T-helper 2 cell treated with Interferon-gamma antibody and Interleukin-4, amounts not matched to agents 100 ng/mL and 5 ng/mL, for 36 hours (primary cell): ENCODE measurements at regions not wholly inside any gene's neighbourhood (a gene's known extent, or its start where the extent isn't known, plus 50 kb on each side); places are given as distances from the start of the nearest gene placed in this dataset.
"Not testable (repeated sequence)": the region's sequence is repeated elsewhere in the genome, so short reads cannot be mapped to it uniquely, and the experiment has no call there.

ENCODE experiments used
- intact Hi-C: fragments of 100-400 bp; cut with micrococcal nuclease; formaldehyde crosslinking; loops from one replicate; pipeline ENCODE4 v1.15.1; 2023

DNA sequence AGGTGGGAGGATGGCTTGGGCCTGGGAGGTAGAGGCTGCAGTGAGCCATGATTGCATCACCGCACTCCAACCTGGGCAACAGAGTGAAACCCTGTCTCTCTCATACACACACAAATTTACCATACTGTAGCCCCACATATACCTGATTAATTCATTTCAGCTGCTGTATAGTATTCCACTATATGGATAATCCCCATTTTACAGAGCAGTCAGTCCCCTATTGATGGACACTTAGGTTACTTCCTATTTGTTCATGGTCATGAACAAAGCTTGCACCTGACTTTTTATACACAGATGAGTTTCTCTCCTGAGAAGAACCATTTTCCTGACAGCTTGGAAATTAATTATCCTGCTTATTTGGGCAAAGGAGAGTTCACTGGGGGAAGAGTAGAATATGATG, 59.2 kb downstream of the EMX2 start:
- intact Hi-C loops: no loop called here

DNA sequence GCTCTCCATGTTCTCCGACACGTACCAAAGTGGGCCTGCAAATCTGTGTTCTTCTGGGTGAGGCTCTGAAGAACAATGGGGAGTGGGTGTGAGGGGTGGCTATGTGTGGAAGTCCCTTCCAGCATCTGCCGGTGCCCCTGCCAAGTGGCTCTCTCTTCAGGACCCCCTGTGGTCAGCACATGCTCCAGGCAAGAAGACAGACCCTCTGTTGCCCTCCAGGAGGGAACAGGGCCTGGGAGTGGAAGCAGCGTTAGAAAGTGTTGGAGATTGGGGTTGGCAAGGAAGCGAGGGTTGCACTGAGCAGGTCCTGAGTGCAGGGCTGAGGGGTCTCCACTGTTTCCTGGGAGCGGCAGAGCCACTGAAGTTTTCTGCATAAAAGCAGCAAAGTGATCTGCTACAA, 60.5 kb downstream of the EMX2 start:
- intact Hi-C loops: no loop called here

DNA sequence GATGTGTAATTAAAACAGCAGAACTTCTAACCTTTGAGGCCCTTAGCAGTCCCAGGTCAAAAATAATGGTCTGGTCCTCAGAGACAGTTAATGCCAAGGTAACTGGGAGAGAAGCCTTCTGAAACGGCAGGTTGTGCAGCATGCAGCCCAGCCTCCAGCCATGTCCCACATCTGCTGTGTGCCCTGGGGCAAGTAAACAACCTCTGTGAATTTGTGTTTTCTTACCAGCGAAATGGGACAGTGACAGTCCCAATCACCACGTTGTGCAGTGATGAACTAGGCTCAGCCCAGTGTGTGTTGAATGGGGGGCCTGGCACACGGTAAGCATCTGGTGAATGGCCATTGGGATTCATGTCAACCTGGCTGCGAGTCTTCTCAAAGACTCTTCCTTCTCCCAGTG, 61.2 kb downstream of the EMX2 start:
- intact Hi-C loops: no loop called here

GRCh38 chr10:117609095-117609795, 66.7 kb downstream of the EMX2 start:
- intact Hi-C loops: no loop called here

GRCh38 chr10:117609796-117610170, 67.2 kb downstream of the EMX2 start:
- intact Hi-C loops: no loop called here

GRCh38 chr10:117610321-117610720, 67.8 kb downstream of the EMX2 start:
- intact Hi-C loops: no loop called here

DNA sequence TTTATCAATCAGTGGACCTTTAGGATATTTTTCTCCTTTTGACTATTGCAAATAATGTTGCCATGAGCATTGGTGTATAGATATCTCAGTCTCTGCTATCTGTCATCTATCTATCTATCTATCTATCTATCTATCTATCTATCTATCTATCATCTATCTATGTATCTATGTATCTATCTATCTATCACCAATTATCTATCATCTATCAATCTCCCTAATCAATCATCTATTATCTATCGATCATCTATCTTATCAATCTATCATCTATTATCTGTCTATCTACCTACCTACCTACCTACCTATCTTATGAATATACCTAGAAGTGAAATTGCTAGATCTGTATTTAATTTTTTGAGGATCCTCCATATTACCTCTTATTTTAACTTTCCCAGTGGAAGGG, 69.6 kb downstream of the EMX2 start:
- intact Hi-C loops: no loop called here

GRCh38 chr10:117615649-117616048, 73.1 kb downstream of the EMX2 start:
- intact Hi-C loops: no loop called here

DNA sequence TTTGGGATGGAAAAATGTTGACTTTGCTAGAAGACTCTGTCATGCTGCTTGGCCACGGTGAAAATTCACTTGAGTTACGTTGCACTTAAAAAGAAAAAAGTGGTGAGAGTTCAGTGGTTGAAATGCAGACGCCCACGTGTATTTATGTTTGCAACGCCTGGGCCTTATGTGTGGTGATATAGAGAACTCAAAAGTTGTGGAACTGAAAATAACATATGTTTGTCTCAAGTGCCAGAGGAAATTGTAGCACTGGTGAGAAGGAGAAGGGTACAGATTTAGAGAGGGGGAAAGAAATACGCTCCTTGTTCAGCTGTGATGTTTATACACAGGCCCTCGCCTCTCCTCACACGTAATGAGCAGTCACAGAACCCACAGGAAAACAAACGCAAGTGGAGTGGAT, 73.6 kb downstream of the EMX2 start:
- intact Hi-C loops: no loop called here

DNA sequence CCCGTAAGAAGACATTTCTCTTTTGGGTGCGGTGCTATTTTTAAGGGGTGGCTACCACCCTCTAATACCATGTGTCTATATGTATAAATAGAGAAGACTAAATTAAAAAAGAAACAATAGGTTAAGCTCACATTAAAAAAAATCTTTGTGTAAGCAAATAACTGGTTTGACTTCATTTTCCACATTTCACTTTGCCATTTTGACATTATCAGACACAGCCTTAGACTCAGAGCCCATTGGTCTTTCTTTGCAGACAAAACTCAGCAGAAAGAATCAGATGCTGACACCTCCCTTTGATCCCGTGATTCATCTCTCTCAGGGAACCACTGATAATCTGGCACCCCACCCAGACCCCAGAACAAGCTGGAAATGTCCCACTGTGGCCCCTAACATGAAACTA, 74.5 kb downstream of the EMX2 start:
- intact Hi-C loops: no loop called here

- intact Hi-C loops: no loop called here
Observed at GRCh38 chr10:117617659-117618058, 75.1 kb downstream of the EMX2 start.

- intact Hi-C loops: no loop called here
Observed at GRCh38 chr10:117619223-117619622, 76.7 kb downstream of the EMX2 start.

DNA sequence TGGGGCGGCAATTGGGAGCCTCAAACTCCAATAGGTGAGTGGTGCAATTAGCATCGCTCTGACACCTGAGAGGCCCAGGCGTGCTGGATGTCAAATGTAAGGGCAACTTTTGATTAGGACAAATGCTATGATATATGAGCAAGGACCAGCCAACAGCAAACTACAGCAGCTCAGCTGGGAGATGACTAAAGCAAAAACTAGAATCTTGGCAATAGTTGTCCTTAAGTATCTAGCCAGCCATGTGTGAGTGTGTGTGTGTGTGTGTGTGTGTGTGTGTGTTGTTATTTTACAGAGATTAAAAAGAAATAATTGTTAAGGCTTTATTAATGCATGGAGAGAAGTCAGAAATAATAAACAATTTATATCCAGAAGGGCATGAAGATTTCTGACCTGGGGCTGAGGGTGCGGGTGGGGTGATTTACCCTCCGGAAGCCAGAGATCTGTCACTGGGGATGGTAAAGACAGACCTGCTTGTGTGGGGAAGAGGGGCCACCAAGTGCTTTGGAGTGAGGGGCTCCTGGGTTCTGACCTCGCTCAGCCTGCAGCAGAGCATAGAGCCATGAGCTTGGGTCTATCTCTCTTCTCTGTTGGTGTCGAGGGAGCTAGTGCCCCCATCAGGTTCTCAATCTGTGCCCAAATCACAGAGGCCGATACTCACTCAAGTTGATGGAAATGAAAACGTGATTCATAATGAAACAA, 77.3 kb downstream of the EMX2 start:
- intact Hi-C loops: no loop called here

DNA sequence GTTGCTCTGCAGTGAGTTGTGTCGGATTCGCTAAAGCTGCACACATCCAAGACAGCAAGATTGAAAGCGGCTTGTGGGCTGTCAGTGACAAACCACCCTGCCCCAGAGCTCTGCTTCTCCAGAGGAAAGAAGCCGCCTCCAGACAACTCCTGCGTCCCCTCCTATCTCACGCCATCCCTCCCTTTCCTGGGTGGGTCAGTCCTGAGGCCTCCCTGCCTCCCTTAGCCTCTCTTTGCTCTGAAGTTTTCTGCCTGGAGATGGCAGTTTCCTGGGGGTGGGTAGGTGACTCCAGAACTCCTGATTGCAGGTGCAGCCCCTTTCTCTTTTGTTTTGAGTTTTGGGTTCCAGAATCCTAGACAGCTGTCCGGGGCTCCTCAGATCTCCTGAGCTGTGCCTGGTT, 78.7 kb downstream of the EMX2 start:
- intact Hi-C loops: no loop called here

DNA sequence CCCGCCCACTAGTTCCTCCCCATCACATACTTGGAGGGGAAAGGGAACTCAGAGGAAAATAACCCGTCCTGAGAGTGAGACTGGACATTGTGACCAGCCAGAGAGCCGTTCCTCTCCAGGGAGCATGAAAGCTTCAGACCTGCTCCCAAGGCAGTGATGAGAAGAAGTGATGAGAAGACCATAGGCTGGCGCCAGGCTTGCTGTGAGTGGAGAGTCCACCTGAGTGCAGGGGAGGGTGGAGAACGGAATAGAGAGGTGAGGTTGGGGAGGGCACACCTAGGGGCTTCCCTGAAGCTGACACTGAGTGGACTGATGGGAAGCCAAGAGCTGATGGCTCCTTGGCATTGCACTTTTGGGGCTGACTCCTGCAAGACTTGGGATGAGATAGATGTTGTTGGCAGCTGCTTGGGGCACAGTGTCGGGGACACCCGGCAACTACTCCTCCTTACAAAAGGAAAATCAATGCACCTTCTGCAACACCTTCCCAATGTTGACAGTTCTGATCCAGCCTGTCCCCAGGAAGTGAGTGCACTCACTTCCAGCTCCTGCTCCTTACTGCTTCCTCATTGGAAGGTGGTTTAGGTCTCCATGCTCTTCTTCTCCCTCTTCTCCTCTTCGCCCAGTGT, 79.4 kb downstream of the EMX2 start:
- intact Hi-C loops: no loop called here

DNA sequence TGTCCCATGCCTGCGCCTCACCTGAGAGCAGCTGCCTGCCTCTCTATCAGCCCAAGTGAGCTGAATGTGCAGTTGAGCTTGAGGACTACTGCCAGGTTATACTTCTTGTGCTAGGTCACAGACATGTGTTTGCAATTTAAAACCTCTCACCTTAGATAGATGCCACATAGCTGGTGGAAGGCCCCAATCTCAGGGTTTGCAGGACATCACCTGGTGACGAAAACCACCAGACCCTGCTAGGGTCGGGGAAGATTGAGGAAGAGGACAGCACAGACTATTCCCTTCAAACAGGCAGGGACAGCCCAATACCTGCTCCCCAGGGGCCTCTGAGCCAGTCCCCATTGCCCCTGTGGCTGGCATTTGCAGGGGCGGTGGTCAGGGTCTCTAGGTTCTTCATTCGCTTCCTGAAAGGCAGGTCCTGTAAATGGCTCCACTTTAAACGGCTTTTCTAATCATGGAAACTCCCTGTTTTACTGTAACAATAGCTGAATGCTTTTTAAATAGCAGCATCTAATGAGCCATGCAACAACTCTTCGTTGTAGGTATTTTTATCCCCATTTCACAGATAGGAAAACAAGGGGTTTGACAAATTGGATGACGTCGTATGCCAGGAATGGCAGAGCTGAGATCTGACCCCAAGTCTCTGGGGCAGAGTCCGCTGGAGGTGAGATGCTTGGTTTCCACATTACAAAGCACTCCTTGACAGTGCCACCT, 80.1 kb downstream of the EMX2 start:
- intact Hi-C loops: no loop called here

GRCh38 chr10:117626228-117626627, 83.7 kb downstream of the EMX2 start:
- intact Hi-C loops: no loop called here

DNA sequence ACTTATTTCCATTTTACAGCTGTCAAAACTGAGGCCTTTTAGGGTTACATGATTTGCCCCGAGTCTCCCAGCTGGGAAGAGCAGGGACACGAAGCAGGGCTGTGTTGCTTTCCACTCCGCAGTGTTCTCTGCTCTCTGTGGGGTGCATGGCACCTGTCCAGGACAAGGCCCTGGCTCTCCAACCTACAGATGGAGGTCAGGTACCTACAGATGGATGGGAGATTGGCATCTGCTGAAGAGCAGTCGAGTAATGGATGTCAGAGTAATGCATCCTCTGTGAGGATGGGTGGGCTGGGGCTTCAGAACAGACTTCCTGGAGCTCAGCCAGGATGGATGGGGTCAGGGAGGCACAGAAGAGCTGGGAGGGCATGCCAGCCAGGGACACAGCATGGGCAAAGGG, 85.0 kb downstream of the EMX2 start:
- intact Hi-C loops: no loop called here

GRCh38 chr10:117629717-117630116, 87.2 kb downstream of the EMX2 start:
- intact Hi-C loops: not testable (repeated sequence)

DNA sequence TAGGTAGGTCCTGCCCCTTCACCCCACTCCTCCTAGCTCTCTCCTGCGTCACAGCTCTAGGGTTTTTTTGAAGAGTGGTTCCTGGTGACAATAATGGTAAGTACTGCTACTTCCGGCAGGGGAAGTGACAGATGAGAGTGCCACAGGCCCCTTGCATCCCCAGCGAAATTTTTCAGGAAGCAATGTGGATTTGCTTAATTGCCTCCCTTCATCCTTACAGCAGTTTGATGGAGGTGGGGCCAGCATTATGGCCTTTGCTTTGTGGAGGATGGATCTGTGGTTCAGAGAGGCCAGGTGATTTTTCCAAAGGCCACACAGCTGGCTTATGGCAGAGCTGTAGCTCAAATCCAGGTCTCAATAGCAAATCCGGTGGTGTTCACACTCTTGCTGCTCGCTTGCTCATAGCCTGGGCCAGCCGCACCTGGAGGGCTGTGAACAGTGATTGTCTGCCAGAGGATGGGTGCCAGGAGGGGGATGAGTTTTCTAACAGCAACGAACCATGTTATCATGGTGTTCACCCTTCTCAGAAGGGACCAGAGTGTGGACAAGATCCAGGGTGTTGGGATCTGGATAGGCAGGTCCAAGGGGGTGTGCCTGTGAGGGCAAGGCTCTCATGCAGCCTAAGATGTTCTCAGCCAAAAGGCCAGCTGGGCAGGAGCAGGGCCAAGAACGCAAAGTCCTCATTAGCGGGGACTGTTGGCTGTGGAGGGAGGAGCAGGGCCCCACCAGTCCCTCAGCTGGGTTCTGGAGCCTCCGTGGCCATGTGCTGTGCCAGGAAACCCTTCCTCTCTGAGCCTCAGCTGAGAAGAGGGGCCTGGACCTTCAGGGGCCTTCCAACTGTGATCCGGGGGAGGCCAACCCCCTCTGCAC, 89.0 kb downstream of the EMX2 start:
- intact Hi-C loops: no loop called here

GRCh38 chr10:117632406-117632805, 89.9 kb downstream of the EMX2 start:
- intact Hi-C loops: no loop called here
